ENCODE measurements at regions not wholly inside any gene's neighbourhood (a gene's known extent, or its start where the extent isn't known, plus 50 kb on each side); places are given as distances from the start of the nearest gene placed in this dataset.

DNA sequence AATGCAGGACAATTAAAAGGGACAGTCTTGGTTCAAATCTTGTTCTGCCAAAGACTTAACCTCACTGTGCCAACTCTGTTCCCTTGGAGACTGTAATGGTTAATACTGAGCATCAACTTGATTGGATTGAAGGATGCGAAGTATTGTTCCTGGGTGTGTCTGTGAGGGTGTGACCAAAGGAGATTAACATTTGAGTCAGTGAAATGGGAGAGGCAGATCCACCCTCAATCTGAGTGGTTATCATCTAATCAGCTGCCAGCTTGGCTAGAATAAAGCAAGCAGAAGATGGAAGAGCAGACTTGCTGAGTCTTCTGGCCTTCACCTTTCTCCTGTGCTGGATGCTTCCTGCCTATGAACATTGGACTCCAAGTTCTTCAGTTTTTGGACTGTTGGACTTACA, 474.4 kb downstream of the CD83 start:
- no peaks in the 10 kb centered on the region for H3K9me3 ChIP-seq (ENCODE audit: control insufficient read depth, low read length)
- H3K79me2 ChIP-seq, result no peaks in the 10 kb centered on the region
- no peak overlapping the region for H3K4me3 ChIP-seq (ENCODE audit: low read depth, low read length)
- no peak overlapping the region for H3K27ac ChIP-seq
- H3K9ac ChIP-seq, result no peak overlapping the region
- no peaks in the 10 kb centered on the region for H3K27me3 ChIP-seq (ENCODE audit: control insufficient read depth, insufficient read depth, low read length)
- H3K4me2 ChIP-seq (ENCODE audit: low read length), result no peak overlapping the region
- H2AFZ ChIP-seq, result no peak overlapping the region
- no peaks in the 10 kb centered on the region for H3K4me1 ChIP-seq
- H3K36me3 ChIP-seq (ENCODE audit: control insufficient read depth, insufficient read depth, low read length), result no peaks in the 10 kb centered on the region
- TF ChIP-seq, protein P1, sequence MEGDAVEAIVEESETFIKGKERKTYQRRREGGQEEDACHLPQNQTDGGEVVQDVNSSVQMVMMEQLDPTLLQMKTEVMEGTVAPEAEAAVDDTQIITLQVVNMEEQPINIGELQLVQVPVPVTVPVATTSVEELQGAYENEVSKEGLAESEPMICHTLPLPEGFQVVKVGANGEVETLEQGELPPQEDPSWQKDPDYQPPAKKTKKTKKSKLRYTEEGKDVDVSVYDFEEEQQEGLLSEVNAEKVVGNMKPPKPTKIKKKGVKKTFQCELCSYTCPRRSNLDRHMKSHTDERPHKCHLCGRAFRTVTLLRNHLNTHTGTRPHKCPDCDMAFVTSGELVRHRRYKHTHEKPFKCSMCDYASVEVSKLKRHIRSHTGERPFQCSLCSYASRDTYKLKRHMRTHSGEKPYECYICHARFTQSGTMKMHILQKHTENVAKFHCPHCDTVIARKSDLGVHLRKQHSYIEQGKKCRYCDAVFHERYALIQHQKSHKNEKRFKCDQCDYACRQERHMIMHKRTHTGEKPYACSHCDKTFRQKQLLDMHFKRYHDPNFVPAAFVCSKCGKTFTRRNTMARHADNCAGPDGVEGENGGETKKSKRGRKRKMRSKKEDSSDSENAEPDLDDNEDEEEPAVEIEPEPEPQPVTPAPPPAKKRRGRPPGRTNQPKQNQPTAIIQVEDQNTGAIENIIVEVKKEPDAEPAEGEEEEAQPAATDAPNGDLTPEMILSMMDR (IDR thresholded peaks at IDR 0.05), result no peak

DNA sequence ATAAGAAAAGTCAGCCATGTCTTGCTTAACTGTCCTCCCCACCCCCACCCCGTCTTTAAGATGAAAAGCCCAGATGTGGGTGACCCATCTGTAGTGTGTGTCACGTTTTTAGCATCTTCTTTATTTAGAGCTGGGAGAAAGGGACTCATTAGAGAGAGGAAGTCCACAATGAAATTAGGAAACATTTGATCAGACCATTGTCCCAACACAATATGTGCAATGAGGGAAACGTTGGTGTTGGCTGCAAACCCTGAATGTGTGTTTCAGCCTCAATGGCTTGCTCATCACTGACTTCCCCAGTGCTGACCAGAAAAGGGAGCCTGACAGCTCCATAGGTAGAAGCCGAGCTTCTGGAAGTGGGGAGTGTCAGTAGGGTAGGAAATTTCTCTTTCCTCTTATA, 475.7 kb downstream of the CD83 start:
- no peak overlapping the region for H3K27ac ChIP-seq
- H3K4me2 ChIP-seq (ENCODE audit: low read length), result no peak overlapping the region
- no peak overlapping the region for H3K9ac ChIP-seq
- H3K27me3 ChIP-seq (ENCODE audit: control insufficient read depth, insufficient read depth, low read length), result no peaks in the 10 kb centered on the region
- no peaks in the 10 kb centered on the region for H3K79me2 ChIP-seq
- TF ChIP-seq, protein P1 (IDR thresholded peaks at IDR 0.05), result no peak
- no peak overlapping the region for H3K4me3 ChIP-seq (ENCODE audit: low read depth, low read length)
- H3K9me3 ChIP-seq (ENCODE audit: control insufficient read depth, low read length), result no peaks in the 10 kb centered on the region
- no peaks in the 10 kb centered on the region for H3K4me1 ChIP-seq
- no peaks in the 10 kb centered on the region for H3K36me3 ChIP-seq (ENCODE audit: control insufficient read depth, insufficient read depth, low read length)
- H2AFZ ChIP-seq, result no peak overlapping the region

DNA sequence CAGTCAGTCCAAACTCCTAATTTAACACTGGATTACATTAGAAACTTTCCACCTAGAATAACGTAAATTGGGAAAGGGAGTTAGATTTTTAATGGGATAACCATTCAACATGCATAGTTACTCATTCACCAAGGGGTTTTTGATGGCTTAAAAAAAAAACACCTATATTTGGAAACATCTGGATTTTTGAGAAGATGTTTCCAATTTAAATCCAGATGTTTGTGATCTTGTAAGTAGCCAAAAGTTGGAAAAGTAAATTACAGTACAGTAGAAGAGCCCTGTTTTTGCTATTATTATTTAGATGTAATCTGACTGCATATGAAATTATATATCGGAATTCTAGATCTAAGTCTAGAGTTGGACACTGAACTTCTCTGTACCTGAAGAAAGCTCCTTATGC, 478.2 kb downstream of the CD83 start:
- no peaks in the 10 kb centered on the region for H3K4me1 ChIP-seq
- TF ChIP-seq, protein P1 (IDR thresholded peaks at IDR 0.05), result no peak
- H2AFZ ChIP-seq, result no peak overlapping the region
- no peak overlapping the region for H3K9ac ChIP-seq
- H3K27me3 ChIP-seq (ENCODE audit: control insufficient read depth, insufficient read depth, low read length), result no peaks in the 10 kb centered on the region
- H3K79me2 ChIP-seq, result no peaks in the 10 kb centered on the region
- no peaks in the 10 kb centered on the region for H3K9me3 ChIP-seq (ENCODE audit: control insufficient read depth, low read length)
- no peak overlapping the region for H3K4me3 ChIP-seq (ENCODE audit: low read depth, low read length)
- H3K4me2 ChIP-seq (ENCODE audit: low read length), result no peak overlapping the region
- H3K27ac ChIP-seq, result no peak overlapping the region
- H3K36me3 ChIP-seq (ENCODE audit: control insufficient read depth, insufficient read depth, low read length), result no peaks in the 10 kb centered on the region

DNA sequence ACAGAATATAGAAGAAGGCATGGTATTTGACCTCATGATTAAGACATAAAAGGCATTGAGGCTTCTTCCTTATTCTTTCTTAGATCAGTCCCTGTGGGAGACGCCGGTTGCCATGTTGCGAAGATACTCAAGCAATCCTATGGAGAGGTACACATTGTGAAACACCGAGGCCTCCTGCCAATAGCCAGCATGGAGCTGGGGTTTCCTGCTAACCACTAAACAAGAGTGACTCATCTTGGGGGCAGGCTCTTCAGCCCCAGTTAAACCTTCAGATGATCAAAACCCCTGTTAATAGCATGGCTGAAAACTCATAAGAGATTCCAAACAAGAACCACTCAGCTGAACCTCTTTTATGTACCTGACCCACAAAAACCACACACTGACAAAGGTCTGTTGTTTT, 478.8 kb downstream of the CD83 start:
- no peaks in the 10 kb centered on the region for H3K79me2 ChIP-seq
- H3K27me3 ChIP-seq (ENCODE audit: control insufficient read depth, insufficient read depth, low read length), result no peaks in the 10 kb centered on the region
- no peak overlapping the region for H3K4me2 ChIP-seq (ENCODE audit: low read length)
- H3K27ac ChIP-seq, result no peak overlapping the region
- H3K36me3 ChIP-seq (ENCODE audit: control insufficient read depth, insufficient read depth, low read length), result no peaks in the 10 kb centered on the region
- no peaks in the 10 kb centered on the region for H3K9me3 ChIP-seq (ENCODE audit: control insufficient read depth, low read length)
- H3K4me3 ChIP-seq (ENCODE audit: low read depth, low read length), result no peak overlapping the region
- TF ChIP-seq, protein P1 (IDR thresholded peaks at IDR 0.05), result no peak
- no peak overlapping the region for H3K9ac ChIP-seq
- H3K4me1 ChIP-seq, result no peaks in the 10 kb centered on the region
- H2AFZ ChIP-seq, result no peak overlapping the region

DNA sequence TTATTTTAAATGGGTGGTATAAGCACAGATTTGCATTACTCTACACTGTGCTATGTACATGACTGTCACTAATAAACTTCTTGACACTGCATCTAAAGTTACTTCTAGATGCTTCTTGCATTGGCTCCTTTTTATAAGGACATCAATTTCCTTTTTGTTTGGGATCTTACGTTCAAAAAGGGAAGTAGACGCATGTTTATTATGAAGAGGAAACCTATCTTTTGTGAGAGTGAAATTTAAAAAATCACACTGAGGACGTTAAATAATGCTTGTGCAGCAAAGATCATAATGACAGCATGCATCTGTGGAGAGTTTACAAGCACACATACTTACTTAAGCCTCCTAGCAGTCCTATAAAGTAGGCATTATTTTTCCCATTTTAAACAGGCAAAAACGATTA, 479.5 kb downstream of the CD83 start:
- H2AFZ ChIP-seq, result no peak overlapping the region
- no peaks in the 10 kb centered on the region for H3K79me2 ChIP-seq
- no peak overlapping the region for H3K27ac ChIP-seq
- H3K27me3 ChIP-seq (ENCODE audit: control insufficient read depth, insufficient read depth, low read length), result no peaks in the 10 kb centered on the region
- no peaks in the 10 kb centered on the region for H3K36me3 ChIP-seq (ENCODE audit: control insufficient read depth, insufficient read depth, low read length)
- TF ChIP-seq, protein P1 (IDR thresholded peaks at IDR 0.05), result no peak
- no peak overlapping the region for H3K9ac ChIP-seq
- no peaks in the 10 kb centered on the region for H3K4me1 ChIP-seq
- H3K4me3 ChIP-seq (ENCODE audit: low read depth, low read length), result no peak overlapping the region
- H3K9me3 ChIP-seq (ENCODE audit: control insufficient read depth, low read length), result no peaks in the 10 kb centered on the region
- H3K4me2 ChIP-seq (ENCODE audit: low read length), result no peak overlapping the region

Measured in parathyroid adenoma (tissue), 2 donors.